ENCODE measurements at regions not wholly inside any gene's neighbourhood (a gene's known extent, or its start where the extent isn't known, plus 50 kb on each side); places are given as distances from the start of the nearest gene placed in this dataset.

GRCh38 chr9:81305561-81306182, 383.7 kb downstream of the TLE1 start:
- TF ChIP-seq, protein P1, sequence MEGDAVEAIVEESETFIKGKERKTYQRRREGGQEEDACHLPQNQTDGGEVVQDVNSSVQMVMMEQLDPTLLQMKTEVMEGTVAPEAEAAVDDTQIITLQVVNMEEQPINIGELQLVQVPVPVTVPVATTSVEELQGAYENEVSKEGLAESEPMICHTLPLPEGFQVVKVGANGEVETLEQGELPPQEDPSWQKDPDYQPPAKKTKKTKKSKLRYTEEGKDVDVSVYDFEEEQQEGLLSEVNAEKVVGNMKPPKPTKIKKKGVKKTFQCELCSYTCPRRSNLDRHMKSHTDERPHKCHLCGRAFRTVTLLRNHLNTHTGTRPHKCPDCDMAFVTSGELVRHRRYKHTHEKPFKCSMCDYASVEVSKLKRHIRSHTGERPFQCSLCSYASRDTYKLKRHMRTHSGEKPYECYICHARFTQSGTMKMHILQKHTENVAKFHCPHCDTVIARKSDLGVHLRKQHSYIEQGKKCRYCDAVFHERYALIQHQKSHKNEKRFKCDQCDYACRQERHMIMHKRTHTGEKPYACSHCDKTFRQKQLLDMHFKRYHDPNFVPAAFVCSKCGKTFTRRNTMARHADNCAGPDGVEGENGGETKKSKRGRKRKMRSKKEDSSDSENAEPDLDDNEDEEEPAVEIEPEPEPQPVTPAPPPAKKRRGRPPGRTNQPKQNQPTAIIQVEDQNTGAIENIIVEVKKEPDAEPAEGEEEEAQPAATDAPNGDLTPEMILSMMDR (conservative IDR thresholded peaks at IDR 0.05), result no peak
- TF ChIP-seq ZFX (IDR thresholded peaks at IDR 0.05), result no peak

Measured in C4-2B (cell line).